H1 (cell line): ENCODE measurements at regions not wholly inside any gene's neighbourhood (a gene's known extent, or its start where the extent isn't known, plus 50 kb on each side); places are given as distances from the start of the nearest gene placed in this dataset.

ENCODE experiments used
- EP300 ChIP-seq, 2 experiments: IDR thresholded peaks; 1 replicate in 1 of 2; 2 replicates in 1 of 2; pipeline ENCODE4 v1.6.1; 2011 to 2012; ENCODE audit warnings: low read depth in 2 of 2, low read length in 2 of 2, mild to moderate bottlenecking in 2 of 2, borderline replicate concordance in 1 of 2, inconsistent platforms in 1 of 2, moderate library complexity in 1 of 2
- EZH2 ChIP-seq: fragments of 200-600 bp; sonication (generic); IDR thresholded peaks from 2 replicates; pipeline ENCODE4 v1.7.1; 2012; ENCODE audit warnings: low read depth, mild to moderate bottlenecking, moderate library complexity, low read length, inconsistent platforms; ENCODE audit not compliant: severe bottlenecking
- MAFK ChIP-seq: IDR thresholded peaks from 2 replicates; pipeline ENCODE4 v1.6.1; 2012; ENCODE audit warnings: low read depth, mild to moderate bottlenecking, improper control_type of control experiment, low read length
- MAX ChIP-seq: IDR thresholded peaks from 2 replicates; pipeline ENCODE4 v1.6.1; 2012; ENCODE audit warnings: inconsistent platforms
- POLR2A ChIP-seq, 2 experiments: IDR thresholded peaks; 1 replicate in 1 of 2; 2 replicates in 1 of 2; pipeline ENCODE4 v1.6.1; 2011; ENCODE audit warnings: low read depth in 2 of 2, low read length in 2 of 2, mild to moderate bottlenecking in 2 of 2; ENCODE audit errors: control extremely low read depth in 1 of 2
- POLR2AphosphoS5 ChIP-seq: IDR thresholded peaks from 2 replicates; pipeline ENCODE4 v1.6.1; 2011; ENCODE audit warnings: low read depth, low read length
- SIX5 ChIP-seq: IDR thresholded peaks from 2 replicates; pipeline ENCODE4 v1.6.1; 2011; ENCODE audit warnings: mild to moderate bottlenecking, low read depth, low read length
- ZNF274 ChIP-seq: IDR thresholded peaks from 2 replicates; pipeline ENCODE4 v1.7.0; 2012; ENCODE audit warnings: low read length, borderline replicate concordance; ENCODE audit errors: extremely low read depth
- TF ChIP-seq, protein P1 (sequence below), 3 experiments: IDR thresholded peaks; 1 replicate in 2 of 3; 2 replicates in 1 of 3; pipeline versions ENCODE4 v1.5.1 to v1.6.1; 2011; ENCODE audit warnings: low read length in 3 of 3, mild to moderate bottlenecking in 3 of 3, inconsistent platforms in 2 of 3, low read depth in 1 of 3, moderate library complexity in 1 of 3; ENCODE audit not compliant: insufficient read depth in 1 of 3; ENCODE audit errors: control extremely low read depth in 1 of 3

GRCh38 chr13:70634893-70635292 lies 526.6 kb upstream of the KLHL1 start:
- no peak for TF ChIP-seq POLR2AphosphoS5
- TF ChIP-seq SIX5 = no peak
- TF ChIP-seq EP300 (IDR thresholded peaks at IDR 0.05; ENCODE audit: borderline replicate concordance in 1 of 2, low read depth in 2 of 2, low read length in 2 of 2) = no peak
- TF ChIP-seq, protein P1, sequence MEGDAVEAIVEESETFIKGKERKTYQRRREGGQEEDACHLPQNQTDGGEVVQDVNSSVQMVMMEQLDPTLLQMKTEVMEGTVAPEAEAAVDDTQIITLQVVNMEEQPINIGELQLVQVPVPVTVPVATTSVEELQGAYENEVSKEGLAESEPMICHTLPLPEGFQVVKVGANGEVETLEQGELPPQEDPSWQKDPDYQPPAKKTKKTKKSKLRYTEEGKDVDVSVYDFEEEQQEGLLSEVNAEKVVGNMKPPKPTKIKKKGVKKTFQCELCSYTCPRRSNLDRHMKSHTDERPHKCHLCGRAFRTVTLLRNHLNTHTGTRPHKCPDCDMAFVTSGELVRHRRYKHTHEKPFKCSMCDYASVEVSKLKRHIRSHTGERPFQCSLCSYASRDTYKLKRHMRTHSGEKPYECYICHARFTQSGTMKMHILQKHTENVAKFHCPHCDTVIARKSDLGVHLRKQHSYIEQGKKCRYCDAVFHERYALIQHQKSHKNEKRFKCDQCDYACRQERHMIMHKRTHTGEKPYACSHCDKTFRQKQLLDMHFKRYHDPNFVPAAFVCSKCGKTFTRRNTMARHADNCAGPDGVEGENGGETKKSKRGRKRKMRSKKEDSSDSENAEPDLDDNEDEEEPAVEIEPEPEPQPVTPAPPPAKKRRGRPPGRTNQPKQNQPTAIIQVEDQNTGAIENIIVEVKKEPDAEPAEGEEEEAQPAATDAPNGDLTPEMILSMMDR (IDR thresholded peaks at IDR 0.05; ENCODE audit: control extremely low read depth in 1 of 3, insufficient read depth in 1 of 3, low read depth in 1 of 3, low read length in 3 of 3) = no peak
- TF ChIP-seq MAX = no peak
- no peak for TF ChIP-seq MAFK
- no peak for TF ChIP-seq EZH2
- TF ChIP-seq ZNF274 = no peak
- no peak for TF ChIP-seq POLR2A (IDR thresholded peaks at IDR 0.05; ENCODE audit: control extremely low read depth in 1 of 2, low read depth in 2 of 2, low read length in 2 of 2)
